HL-60 (cell line): ENCODE measurements at regions not wholly inside any gene's neighbourhood (a gene's known extent, or its start where the extent isn't known, plus 50 kb on each side); places are given as distances from the start of the nearest gene placed in this dataset.

Source experiments
- GABPA ChIP-seq: IDR thresholded peaks from 2 replicates; pipeline ENCODE4 v1.6.1; 2012; ENCODE audit warnings: low read depth
- POLR2AphosphoS5 ChIP-seq: IDR thresholded peaks from 2 replicates; pipeline ENCODE4 v1.6.1; 2012; ENCODE audit warnings: low read depth
- SPI1 ChIP-seq: IDR thresholded peaks from 2 replicates; pipeline ENCODE4 v1.6.1; 2012; ENCODE audit warnings: low read depth, mild to moderate bottlenecking, borderline replicate concordance
- TF ChIP-seq, protein P1 (sequence below): IDR thresholded peaks from 2 replicates; pipeline ENCODE4 v1.6.1; 2012; ENCODE audit warnings: low read depth; ENCODE audit not compliant: insufficient replicate concordance
- TF ChIP-seq, protein P2 (sequence below): IDR thresholded peaks from one replicate; pipeline ENCODE4 v1.5.1; 2011; ENCODE audit warnings: low read length, control low read depth, inconsistent platforms; ENCODE audit not compliant: insufficient read depth

DNA sequence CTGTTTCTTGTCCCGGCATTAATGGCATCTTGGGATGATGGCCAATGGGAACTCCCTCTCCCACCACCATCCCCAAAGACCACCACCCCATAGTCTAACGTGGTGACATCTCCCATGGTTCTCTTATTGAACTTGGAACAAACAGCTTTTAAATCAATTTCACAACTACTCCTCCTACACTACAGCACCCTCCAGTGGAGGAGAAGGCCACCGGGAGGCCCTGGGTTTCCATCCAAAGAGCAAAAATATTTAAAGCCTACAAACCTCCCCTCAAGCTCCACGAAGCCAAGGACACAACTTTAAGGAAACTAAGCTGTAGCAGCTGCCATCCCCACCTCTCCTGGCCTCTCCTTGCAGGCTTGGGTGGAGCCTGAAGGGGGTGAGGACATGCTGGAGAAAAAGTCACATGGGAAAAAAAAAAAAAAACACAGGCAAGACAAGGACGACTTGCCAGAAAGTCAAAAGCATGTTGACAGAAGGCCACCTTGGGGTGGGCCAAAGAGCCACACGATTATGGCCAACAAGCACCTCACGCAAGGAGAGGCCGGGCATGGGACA, 94.0 kb upstream of the LANCL2 start:
- TF ChIP-seq GABPA (no peak), POLR2AphosphoS5 (no peak), SPI1 (no peak)
- TF ChIP-seq, protein P1, sequence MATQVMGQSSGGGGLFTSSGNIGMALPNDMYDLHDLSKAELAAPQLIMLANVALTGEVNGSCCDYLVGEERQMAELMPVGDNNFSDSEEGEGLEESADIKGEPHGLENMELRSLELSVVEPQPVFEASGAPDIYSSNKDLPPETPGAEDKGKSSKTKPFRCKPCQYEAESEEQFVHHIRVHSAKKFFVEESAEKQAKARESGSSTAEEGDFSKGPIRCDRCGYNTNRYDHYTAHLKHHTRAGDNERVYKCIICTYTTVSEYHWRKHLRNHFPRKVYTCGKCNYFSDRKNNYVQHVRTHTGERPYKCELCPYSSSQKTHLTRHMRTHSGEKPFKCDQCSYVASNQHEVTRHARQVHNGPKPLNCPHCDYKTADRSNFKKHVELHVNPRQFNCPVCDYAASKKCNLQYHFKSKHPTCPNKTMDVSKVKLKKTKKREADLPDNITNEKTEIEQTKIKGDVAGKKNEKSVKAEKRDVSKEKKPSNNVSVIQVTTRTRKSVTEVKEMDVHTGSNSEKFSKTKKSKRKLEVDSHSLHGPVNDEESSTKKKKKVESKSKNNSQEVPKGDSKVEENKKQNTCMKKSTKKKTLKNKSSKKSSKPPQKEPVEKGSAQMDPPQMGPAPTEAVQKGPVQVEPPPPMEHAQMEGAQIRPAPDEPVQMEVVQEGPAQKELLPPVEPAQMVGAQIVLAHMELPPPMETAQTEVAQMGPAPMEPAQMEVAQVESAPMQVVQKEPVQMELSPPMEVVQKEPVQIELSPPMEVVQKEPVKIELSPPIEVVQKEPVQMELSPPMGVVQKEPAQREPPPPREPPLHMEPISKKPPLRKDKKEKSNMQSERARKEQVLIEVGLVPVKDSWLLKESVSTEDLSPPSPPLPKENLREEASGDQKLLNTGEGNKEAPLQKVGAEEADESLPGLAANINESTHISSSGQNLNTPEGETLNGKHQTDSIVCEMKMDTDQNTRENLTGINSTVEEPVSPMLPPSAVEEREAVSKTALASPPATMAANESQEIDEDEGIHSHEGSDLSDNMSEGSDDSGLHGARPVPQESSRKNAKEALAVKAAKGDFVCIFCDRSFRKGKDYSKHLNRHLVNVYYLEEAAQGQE = no peak
- TF ChIP-seq, protein P2, sequence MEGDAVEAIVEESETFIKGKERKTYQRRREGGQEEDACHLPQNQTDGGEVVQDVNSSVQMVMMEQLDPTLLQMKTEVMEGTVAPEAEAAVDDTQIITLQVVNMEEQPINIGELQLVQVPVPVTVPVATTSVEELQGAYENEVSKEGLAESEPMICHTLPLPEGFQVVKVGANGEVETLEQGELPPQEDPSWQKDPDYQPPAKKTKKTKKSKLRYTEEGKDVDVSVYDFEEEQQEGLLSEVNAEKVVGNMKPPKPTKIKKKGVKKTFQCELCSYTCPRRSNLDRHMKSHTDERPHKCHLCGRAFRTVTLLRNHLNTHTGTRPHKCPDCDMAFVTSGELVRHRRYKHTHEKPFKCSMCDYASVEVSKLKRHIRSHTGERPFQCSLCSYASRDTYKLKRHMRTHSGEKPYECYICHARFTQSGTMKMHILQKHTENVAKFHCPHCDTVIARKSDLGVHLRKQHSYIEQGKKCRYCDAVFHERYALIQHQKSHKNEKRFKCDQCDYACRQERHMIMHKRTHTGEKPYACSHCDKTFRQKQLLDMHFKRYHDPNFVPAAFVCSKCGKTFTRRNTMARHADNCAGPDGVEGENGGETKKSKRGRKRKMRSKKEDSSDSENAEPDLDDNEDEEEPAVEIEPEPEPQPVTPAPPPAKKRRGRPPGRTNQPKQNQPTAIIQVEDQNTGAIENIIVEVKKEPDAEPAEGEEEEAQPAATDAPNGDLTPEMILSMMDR = no peak
